Cardiac fibroblast (primary cell): ENCODE measurements at regions not wholly inside any gene's neighbourhood (a gene's known extent, or its start where the extent isn't known, plus 50 kb on each side); places are given as distances from the start of the nearest gene placed in this dataset.

Experiments used
- DNase-seq, 2 donors: peaks; one replicate each; pipeline versions ENCODE4 v3.0.0 to v3.0.0-alpha.2; 2010; ENCODE audit warnings: low read depth in 2 of 2
- H3K4me3 ChIP-seq, 2 donors: replicated peaks in 1 of 2; 1 replicate in 1 of 2; 2 replicates in 1 of 2; pipeline ENCODE4 v1.5.1; 2011; ENCODE audit warnings: low read depth in 2 of 2, low read length in 2 of 2, mild to moderate bottlenecking in 2 of 2, moderate library complexity in 1 of 2
- TF ChIP-seq, protein P1 (sequence below): IDR thresholded peaks from one replicate; pipeline ENCODE4 v1.5.1; 2011; ENCODE audit warnings: low read depth, mild to moderate bottlenecking, low read length, inconsistent platforms

DNA sequence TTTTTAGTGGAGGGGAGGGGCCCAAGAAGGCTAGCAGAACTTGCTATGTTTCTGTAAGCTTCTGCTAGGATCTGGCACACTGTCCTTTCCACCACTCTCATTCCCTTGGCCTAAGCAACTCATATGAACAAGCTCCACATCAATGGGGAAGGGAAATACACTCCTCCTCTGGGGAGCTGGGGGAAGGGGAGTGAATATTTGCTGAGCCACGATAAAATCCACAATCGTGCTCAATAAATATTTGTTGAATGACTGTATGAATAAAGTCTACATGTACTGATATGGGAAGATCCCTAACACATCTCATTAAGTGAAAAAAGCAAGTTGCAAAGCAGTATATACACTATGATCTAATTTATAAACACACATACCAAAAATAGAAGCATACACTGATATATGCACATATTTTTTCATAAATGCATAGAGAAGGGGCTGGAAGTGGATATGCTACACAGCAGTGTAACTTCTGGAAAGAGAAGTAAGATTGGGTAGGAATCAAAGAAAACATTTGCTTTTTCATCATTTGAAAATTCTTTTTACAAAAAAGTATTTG is 95.8 kb upstream of the EFHC2 start:
- no peak for DNase-seq
- TF ChIP-seq, protein P1, sequence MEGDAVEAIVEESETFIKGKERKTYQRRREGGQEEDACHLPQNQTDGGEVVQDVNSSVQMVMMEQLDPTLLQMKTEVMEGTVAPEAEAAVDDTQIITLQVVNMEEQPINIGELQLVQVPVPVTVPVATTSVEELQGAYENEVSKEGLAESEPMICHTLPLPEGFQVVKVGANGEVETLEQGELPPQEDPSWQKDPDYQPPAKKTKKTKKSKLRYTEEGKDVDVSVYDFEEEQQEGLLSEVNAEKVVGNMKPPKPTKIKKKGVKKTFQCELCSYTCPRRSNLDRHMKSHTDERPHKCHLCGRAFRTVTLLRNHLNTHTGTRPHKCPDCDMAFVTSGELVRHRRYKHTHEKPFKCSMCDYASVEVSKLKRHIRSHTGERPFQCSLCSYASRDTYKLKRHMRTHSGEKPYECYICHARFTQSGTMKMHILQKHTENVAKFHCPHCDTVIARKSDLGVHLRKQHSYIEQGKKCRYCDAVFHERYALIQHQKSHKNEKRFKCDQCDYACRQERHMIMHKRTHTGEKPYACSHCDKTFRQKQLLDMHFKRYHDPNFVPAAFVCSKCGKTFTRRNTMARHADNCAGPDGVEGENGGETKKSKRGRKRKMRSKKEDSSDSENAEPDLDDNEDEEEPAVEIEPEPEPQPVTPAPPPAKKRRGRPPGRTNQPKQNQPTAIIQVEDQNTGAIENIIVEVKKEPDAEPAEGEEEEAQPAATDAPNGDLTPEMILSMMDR: no peak
- no peak overlapping the region for H3K4me3 ChIP-seq

DNA sequence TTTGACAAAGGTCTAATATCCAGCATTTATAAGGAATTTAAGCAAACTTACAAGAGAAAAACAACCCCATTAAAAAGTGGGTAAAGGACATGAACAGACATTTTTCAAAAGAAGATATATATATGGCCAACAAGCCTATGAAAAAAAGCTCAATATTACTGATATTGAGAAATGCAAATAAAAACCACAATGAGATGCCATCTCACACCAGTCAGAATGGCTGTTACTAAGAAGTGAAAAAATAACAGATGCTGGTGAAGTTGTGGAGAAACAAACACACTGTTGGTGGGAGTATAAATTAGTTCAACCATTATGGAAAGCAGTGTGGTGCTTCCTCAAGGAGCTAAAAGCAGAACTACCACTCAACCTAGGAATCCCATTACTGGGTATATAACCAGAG is 91.6 kb upstream of the EFHC2 start:
- H3K4me3 ChIP-seq: no peak overlapping the region
- TF ChIP-seq, protein P1: no peak
- no peak for DNase-seq

DNA sequence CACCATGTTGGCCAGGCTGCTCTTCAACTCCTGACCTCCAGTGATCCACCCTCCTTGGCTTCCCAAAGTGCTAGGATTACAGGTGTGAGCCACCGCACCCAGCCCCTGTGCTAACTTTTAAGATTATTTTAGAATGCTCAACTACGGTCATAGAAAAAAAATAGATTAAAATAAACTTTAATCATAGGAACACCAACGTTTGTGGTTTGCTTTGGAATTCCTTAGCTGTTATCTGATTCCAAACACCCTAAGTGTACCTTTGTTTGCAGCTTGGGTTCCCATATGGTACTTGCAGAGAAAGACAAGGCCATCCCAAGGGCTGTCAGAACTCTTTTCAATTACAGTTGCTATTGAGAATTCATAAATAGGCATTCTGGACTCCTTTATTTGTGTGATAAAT is 90.1 kb upstream of the EFHC2 start:
- no peak for DNase-seq
- H3K4me3 ChIP-seq: no peak overlapping the region
- TF ChIP-seq, protein P1: no peak

DNA sequence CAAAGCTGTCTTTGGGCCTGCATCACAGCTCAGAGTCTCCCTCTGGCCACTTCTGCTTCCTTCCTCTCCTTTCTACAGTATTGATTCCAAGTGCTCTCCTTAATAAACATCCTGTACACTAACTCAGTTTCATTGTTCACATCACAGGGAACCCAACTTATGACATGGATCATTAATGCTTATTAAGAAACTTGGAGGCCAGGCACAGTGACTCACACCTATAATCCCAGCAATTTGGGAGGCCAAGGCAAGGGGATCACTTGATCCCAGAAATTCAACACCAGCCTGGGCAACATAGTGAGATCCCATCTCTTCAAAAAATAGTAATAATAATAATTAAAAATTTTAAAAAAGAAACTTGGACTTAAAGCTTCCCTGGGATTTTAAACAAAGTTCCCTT is 89.2 kb upstream of the EFHC2 start:
- TF ChIP-seq, protein P1: no peak
- DNase-seq: peak; percentile 3 to 50
- H3K4me3 ChIP-seq: no peak overlapping the region

DNA sequence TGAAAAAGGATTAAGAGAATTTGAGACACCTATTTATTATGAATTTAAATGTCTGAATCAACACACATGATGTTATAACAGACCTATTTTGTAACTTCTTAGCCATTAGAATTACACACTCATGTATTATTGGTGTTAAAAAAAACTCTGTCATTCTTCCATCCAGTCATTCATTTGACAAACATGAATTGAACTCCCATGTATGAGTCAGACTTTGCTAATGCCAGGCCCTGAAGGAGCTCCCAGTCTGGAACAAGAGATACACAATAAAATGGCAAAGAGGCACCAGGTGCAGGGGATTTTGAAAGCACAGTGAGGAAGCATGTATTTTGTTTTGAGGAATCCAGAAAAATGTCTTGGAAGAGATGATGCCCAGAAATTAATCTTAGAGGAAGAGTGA is 87.7 kb upstream of the EFHC2 start:
- H3K4me3 ChIP-seq: no peak overlapping the region
- peak in 1 of 2 donors; percentile 17 for DNase-seq
- TF ChIP-seq, protein P1: no peak

DNA sequence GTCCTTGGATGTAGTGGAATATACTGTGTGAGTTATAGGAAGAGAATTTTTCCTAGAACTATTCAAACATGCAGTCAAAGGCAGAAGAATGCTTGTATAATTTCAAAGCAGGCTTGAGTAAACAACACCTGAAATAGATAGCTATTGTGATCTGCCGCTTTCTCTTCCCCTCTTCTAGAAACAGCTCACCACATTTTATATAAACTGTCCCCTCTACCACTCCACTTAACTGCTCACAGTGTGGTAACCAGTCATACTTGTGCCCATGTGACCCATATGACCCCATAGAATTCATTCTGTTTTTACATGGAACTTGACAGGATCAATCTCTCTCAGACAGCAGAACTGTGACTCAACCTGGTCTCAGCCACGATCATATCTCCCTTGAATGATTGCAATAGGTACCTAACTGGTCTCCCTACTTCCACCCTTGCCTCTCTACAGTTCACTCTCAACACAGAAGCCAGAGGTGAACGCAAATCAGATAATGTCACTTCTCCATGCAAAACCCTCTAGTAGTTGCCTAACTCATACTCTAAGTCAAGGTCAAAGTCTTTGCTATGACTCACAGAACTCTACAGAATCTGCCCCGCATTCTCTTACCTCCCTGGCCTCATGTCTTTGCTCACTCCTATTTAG is 85.6 kb upstream of the EFHC2 start:
- TF ChIP-seq, protein P1: no peak
- H3K4me3 ChIP-seq: no peak overlapping the region
- no peak for DNase-seq

DNA sequence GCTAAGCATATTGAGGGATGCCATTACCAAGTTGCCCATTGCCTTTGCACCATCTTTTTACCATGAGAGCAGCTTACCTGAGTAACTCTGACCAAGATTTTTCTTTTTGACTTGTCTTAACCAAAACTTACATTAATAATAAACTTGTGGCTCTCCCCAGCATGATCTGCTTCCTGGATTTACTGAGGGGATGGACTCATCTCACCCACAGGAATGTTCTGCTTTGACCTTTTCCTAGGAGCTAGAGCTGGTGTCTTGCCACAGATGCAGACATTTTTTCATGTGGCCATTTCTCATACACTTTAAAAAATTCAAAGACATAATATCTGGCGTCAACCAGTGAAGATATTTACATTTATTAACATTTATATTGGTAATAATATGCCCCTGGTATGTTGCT is 79.2 kb upstream of the EFHC2 start:
- DNase-seq: no peak
- no peak overlapping the region for H3K4me3 ChIP-seq
- TF ChIP-seq, protein P1: no peak
